ENCODE measurements at regions not wholly inside any gene's neighbourhood (a gene's known extent, or its start where the extent isn't known, plus 50 kb on each side); places are given as distances from the start of the nearest gene placed in this dataset.
A peak's percentile ranks its signal among the peaks of the same experiment; 100 is the strongest.
"Not testable (repeated sequence)": the region's sequence is repeated elsewhere in the genome, so short reads cannot be mapped to it uniquely, and the experiment has no call there.

DNA sequence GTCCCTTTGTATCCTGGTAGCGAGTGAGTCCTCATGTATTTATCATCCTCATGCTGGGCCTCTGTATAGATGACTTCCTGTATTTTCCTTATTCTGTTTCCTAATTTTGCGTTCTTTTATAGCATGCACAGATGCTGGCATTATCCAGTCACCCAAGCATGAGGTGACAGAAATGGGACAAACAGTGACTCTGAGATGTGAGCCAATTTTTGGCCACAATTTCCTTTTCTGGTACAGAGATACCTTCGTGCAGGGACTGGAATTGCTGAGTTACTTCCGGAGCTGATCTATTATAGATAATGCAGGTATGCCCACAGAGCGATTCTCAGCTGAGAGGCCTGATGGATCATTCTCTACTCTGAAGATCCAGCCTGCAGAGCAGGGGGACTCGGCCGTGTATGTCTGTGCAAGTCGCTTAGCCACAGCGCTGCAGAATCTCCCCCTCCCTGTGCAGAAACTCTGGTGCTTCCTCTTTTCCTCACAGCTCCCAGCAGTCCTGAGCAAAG is 183.1 kb upstream of the PRSS58 start:
- DNase-seq (ENCODE audit: low spot score) = no peak

DNA sequence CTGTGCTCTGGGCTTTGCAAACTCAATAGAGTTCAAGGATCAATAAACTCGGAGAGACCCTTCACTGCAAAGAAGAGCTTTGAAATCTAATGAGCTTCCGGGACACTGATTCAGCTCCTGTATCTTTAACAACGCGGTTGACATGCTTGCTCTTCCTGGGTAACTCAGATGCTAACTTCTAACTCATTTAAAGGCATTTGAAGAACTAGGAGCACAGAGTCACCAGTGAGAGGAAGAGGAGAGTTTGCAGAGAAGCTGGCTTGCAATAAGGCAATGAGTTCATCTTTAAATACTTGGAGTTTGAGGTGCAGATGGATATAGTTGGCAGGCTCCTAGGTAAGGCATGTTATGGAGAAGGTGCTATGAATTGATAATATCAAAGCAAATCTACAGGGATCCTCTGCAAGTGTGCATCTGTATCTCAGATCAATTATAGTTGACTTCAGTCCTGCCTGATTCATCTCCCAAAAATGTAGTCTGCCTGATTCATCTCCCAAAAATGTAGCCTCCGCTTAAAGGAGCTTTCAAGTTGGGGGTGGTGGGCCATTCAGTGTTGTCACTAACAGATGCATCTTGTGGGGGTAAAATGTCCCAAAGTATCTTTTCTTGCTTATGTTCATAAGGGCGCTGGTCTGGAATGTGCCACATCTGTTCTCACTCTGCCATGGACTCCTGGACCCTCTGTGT is 182.5 kb upstream of the PRSS58 start:
- peak; percentile 48 for DNase-seq (ENCODE audit: low spot score)

DNA sequence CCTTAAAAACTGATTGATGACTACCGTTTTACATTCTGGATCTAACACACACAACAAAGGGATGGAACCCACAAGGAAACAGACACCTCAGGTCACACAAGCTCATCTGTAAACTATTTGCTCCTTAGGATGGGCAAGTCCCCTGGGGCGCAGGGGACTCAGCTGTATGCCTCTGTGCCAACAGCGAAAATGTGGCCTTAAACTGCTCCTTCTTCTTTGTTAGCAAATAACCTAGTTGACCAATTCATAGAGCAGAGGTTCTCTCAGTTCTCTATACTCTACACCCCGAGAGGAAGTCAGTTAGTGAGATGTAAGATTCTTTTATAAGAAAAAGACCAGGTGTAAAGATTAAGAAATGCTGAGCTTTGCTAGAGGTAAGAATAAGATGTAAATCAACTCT is 181.9 kb upstream of the PRSS58 start:
- DNase-seq (ENCODE audit: low spot score) = no peak

DNA sequence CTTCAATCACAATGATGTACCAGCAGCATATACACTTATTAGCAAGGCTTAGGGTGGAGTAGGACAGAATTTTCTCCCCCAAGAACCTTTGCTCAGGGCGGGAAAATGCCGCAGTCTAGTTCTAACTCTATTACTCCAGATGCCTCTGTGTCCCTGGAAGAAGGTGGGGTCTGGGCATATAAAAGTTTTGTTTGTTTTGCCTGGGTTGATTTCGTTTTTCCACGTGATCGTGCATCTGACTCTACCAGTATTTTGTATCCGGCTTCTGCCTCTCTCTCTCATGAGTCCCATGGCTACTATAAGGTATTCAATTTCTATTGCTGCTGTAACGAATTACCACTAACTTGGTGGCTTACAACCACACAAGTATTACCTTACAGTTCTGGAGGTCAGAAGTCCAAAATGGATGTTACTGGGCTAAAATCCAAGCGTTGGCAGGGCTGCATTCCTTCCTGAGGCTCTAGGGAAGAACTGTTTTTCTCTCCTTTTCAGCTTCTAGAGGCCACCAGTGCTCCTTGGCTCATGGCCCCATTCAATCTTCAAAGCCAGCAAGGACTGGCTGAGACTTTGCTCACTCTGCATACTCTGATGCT is 181.2 kb upstream of the PRSS58 start:
- no peak for DNase-seq (ENCODE audit: low spot score)

GRCh38 chr7:142438235-142438922 is 180.5 kb upstream of the PRSS58 start:
- DNase-seq (ENCODE audit: low spot score) = peak; percentile 47

GRCh38 chr7:142437741-142438140 is 179.9 kb upstream of the PRSS58 start:
- no peak for DNase-seq (ENCODE audit: low spot score)

- peak; percentile 13 for DNase-seq (ENCODE audit: low spot score)
Observed at GRCh38 chr7:142436601-142437000, 178.7 kb upstream of the PRSS58 start.

GRCh38 chr7:142435606-142436005 is 177.7 kb upstream of the PRSS58 start:
- not testable (repeated sequence) for DNase-seq (ENCODE audit: low spot score)

GRCh38 chr7:142434666-142435167 is 176.9 kb upstream of the PRSS58 start:
- DNase-seq (ENCODE audit: low spot score) = no peak

GRCh38 chr7:142434133-142434532 is 176.3 kb upstream of the PRSS58 start:
- not testable (repeated sequence) for DNase-seq (ENCODE audit: low spot score)

GRCh38 chr7:142432377-142432776 is 174.5 kb upstream of the PRSS58 start:
- no peak for DNase-seq (ENCODE audit: low spot score)

DNA sequence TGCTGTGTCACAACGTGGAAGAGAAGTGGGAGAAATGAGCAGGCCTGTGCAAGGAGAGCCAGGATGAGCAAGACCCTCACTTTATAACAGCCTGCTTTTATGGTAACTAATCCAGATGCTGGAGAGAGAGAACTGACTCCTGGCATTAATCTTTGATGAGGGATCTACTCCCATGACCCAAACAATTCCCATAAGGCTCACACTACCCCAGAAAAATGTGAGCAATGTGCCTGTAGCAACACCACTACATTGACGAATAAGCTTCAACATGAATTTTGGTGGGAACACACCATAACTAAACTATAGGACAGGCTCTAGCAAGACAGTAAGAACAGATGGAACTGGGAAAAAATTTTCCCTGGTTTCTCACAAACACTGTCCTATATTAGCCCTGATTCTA is 173.6 kb upstream of the PRSS58 start:
- DNase-seq (ENCODE audit: low spot score) = no peak

- no peak for DNase-seq (ENCODE audit: low spot score)
Observed at GRCh38 chr7:142428094-142428493, 170.2 kb upstream of the PRSS58 start.

DNA sequence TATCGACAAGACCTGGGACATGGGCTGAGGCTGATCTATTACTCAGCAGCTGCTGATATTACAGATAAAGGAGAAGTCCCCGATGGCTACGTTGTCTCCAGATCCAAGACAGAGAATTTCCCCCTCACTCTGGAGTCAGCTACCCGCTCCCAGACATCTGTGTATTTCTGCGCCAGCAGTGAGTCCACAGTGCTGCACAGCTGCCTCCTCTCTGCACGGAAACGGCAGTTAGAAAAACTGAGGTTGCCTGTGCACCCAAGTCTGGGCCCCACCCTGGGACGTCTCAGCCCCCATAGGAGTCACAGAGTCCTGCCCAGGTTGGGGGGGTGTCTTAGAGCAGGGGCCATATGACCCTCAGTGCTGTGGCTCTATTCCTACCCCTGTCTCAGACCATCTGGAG is 167.4 kb upstream of the PRSS58 start:
- DNase-seq (ENCODE audit: low spot score) = no peak

GRCh38 chr7:142422621-142423020 is 164.8 kb upstream of the PRSS58 start:
- DNase-seq (ENCODE audit: low spot score) = no peak

- DNase-seq (ENCODE audit: low spot score) = peak; percentile 65
Observed at GRCh38 chr7:142420554-142421362, 162.9 kb upstream of the PRSS58 start.

DNA sequence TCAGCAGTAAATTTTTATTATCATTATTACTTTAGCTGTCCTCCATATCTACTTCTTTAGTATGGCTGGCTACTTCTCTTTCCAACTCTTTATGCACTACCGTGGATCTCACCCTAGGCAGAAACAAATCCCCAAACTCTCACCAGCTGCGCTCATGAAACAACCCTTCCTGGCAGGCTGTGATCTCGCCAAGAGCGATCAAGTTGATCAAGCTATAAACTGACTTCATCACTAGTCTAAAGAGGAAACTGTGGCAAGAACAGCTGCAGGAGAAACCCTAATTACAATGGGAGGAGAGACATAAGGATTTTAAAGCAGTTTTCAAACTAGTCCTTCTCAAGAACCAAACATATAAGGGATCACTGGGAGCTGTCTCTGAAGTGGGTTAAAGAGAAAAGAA is 160.5 kb upstream of the PRSS58 start:
- no peak for DNase-seq (ENCODE audit: low spot score)

DNA sequence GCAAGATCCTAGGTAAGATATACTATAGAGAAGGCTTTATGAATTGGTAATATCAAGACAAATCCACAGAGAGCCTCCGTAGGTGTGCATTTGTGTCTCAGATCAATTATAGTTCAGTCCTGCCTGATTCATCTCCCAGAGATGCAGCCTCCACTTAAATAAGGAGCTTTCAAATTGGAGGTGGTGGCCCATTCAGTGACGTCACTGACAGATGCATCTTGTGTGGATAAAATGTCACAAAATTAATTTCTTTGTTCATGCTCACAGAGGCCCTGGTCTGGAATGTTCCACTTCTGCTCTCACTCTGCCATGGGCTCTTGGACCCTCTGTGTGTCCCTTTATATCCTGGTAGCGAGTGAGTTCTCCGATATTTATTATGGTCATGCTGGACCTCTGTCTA is 157.1 kb upstream of the PRSS58 start:
- no peak for DNase-seq (ENCODE audit: low spot score)

DNA sequence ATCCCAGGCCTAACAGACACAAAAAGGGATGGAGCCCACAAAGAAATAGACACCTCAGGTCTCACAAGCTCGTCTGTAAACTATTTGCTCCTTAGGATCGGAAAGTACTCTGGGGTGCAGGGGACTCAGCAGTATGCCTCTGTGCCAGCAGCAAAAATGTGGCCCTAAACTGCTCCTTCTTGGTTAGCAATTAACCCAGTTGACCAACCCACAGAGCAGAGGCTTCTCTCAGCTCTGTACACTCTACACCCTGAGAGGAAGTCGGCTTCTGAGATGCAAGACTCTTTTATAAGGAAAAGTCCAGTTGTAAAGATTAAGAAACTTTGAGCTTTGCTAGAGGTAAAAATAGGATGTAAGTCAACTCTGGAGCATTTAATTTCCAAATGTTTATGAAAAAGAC is 156.3 kb upstream of the PRSS58 start:
- DNase-seq (ENCODE audit: low spot score) = no peak

GRCh38 chr7:142413280-142414000 is 155.6 kb upstream of the PRSS58 start:
- DNase-seq (ENCODE audit: low spot score) = no peak

DNA sequence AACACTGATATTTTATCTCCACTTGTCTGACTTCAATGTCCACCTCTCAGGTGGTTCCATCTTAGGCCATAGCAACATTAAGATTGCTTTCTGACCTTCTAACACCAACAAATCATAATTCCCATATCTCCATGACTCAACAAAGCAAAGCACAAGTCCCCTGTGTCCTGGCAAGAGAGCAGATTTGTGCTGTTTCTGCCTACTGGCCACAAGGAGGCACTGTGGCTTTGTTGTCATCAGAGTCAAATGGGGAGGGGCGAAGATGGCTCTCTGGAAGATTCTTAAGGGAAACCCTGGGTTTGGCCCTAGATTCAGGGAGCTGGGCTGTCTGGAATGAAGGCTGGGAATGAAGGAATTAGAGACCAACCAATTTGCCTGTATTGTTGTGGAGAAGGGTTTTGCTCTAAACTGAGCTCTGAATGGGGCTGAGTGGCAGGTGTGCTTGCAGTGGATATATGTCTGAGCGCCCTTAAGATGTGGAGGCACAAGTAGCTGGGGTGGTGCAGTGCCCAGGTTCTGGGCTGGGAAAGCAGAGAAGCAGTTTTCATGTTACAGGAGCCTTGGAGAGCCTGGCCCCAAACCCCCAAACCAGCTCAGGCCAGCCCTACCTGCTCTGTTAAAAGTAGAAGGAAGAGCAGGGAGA is 154.8 kb upstream of the PRSS58 start:
- peak; percentile 69 for DNase-seq (ENCODE audit: low spot score)

All from AG08396 (cell line).